ENCODE measurements at regions not wholly inside any gene's neighbourhood (a gene's known extent, or its start where the extent isn't known, plus 50 kb on each side); places are given as distances from the start of the nearest gene placed in this dataset.

DNA sequence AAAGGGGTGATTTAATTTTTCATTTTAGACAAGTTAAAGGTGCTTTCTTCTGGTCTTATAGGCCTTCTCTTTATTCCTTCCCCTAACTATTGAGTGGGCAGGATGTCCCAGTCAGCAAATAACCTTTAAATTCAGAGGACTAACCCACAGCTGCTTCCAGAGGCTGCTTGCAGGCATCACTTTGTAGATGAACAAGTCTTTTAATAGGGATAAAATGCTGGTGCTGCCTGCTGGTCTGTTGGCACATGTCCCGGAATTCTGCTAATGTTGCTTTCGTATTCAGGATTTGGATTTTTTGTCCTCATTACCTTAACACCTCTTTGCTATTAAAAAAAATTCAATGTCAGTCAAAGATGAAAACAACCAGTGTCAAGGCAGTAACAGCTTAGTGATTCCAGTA, 132.7 kb upstream of the KL start:
- POLR2A ChIA-PET (ENCODE audit: low non-redundant PET): no interaction called here

DNA sequence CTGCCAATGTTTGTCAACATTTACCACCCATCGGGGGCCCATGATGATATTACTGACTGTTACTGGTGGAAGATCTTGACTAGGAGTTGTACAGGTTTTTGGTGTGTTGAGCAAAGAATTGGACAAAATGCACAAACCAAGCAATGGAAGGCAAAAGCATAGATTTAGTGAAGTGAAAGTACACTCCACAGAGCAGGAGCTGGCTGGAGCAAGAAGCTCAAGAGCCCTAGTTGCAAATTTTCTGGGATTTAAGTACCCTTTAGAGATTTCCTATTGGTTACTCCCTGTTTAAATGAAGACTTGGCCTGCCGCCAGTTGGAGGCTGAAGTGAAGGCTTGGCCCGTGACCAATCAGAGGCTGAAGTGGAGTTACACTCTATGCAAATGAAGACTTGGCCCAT, 128.6 kb upstream of the KL start:
- no peak for DNase-seq (ENCODE audit: low spot score)
- no peaks in the 10 kb centered on the region for H3K36me3 ChIP-seq (ENCODE audit: insufficient read depth, low read length, poor library complexity, severe bottlenecking)
- intact Hi-C loops (cut with micrococcal nuclease; ENCODE audit: unreplicated experiment): no loop called here
- no TSS peak for BruUV-seq (replicated peaks)
- H3K27me3 ChIP-seq (replicated peaks; ENCODE audit: insufficient read depth, low read depth, low read length, poor library complexity): no peaks in the 10 kb centered on the region
- H3K4me3 ChIP-seq (ENCODE audit: low read depth, low read length, poor library complexity, severe bottlenecking): no peak overlapping the region
- ChIA-PET CTCF (no interaction called here), POLR2A (ENCODE audit: low non-redundant PET) (no interaction called here)
- no peak for TF ChIP-seq EZH2 (IDR thresholded peaks at IDR 0.05; ENCODE audit: borderline replicate concordance, low read depth, low read length, poor library complexity, severe bottlenecking)
- TF ChIP-seq, protein P1, sequence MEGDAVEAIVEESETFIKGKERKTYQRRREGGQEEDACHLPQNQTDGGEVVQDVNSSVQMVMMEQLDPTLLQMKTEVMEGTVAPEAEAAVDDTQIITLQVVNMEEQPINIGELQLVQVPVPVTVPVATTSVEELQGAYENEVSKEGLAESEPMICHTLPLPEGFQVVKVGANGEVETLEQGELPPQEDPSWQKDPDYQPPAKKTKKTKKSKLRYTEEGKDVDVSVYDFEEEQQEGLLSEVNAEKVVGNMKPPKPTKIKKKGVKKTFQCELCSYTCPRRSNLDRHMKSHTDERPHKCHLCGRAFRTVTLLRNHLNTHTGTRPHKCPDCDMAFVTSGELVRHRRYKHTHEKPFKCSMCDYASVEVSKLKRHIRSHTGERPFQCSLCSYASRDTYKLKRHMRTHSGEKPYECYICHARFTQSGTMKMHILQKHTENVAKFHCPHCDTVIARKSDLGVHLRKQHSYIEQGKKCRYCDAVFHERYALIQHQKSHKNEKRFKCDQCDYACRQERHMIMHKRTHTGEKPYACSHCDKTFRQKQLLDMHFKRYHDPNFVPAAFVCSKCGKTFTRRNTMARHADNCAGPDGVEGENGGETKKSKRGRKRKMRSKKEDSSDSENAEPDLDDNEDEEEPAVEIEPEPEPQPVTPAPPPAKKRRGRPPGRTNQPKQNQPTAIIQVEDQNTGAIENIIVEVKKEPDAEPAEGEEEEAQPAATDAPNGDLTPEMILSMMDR (conservative IDR thresholded peaks at IDR 0.05; ENCODE audit: low read depth, low read length): no peak
- H3K27ac ChIP-seq (ENCODE audit: low read depth, low read length, poor library complexity, severe bottlenecking): no peak overlapping the region
- peaks cover 14% of the 10 kb centered on the region for H3K4me1 ChIP-seq (ENCODE audit: insufficient read depth, low read length, poor library complexity, severe bottlenecking)
- H3K9me3 ChIP-seq (ENCODE audit: low read depth, low read length, poor library complexity, severe bottlenecking): peaks cover 9% of the 10 kb centered on the region

More for the DNA sequence above, 132.7 kb upstream of the KL start:
- no TSS peak for BruUV-seq (replicated peaks)
- Histone ChIP-seq H3K36me3 (ENCODE audit: insufficient read depth, low read length, poor library complexity, severe bottlenecking) (no peaks in the 10 kb centered on the region), H3K9me3 (ENCODE audit: low read depth, low read length, poor library complexity, severe bottlenecking) (peaks cover 9% of the 10 kb centered on the region), H3K27me3 (replicated peaks; ENCODE audit: insufficient read depth, low read depth, low read length, poor library complexity) (no peaks in the 10 kb centered on the region), H3K27ac (ENCODE audit: low read depth, low read length, poor library complexity, severe bottlenecking) (no peak overlapping the region), H3K4me1 (ENCODE audit: insufficient read depth, low read length, poor library complexity, severe bottlenecking) (peaks cover 40% of the 10 kb centered on the region), H3K4me3 (ENCODE audit: low read depth, low read length, poor library complexity, severe bottlenecking) (no peak overlapping the region)
- CTCF ChIA-PET: no interaction called here
- no peak for TF ChIP-seq EZH2 (IDR thresholded peaks at IDR 0.05; ENCODE audit: borderline replicate concordance, low read depth, low read length, poor library complexity, severe bottlenecking)
- TF ChIP-seq, protein P1 (conservative IDR thresholded peaks at IDR 0.05; ENCODE audit: low read depth, low read length): no peak
- DNase-seq (ENCODE audit: low spot score): peak; percentile 87
- intact Hi-C loops (cut with micrococcal nuclease; ENCODE audit: unreplicated experiment): no loop called here

DNA sequence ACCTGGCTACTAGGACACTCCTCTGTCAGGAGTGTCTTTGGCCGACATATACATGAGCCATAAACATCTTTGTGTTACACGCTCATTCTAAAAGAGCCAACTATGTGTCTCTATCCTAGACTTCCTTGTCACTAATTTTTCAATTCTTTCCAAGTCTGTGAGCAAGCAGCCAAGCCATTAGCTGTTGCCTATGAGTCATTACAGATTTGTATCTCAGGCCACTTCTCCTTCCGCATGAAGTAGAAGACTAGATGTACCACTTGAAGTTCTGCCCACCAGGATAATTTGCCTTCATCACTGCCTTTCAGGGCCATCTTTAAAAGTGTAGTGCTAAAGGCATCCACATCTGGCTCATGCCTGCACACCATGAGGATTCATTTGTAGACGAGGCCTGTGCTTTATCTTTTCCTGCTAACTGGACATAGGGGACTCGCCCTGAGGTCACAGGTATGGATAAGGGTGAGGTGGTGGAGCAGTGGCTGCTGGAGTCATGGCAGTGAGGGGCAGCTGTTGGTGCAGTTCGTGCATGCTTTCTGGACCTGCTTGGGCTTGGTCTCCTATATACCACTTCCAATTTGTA, 126.1 kb upstream of the KL start:
- no peak for DNase-seq (ENCODE audit: low spot score)
- H3K4me1 ChIP-seq (ENCODE audit: insufficient read depth, low read length, poor library complexity, severe bottlenecking): no peaks in the 10 kb centered on the region
- CTCF ChIA-PET: no interaction called here
- POLR2A ChIA-PET (ENCODE audit: low non-redundant PET): no interaction called here
- H3K9me3 ChIP-seq (ENCODE audit: low read depth, low read length, poor library complexity, severe bottlenecking): peaks cover 9% of the 10 kb centered on the region
- no peaks in the 10 kb centered on the region for H3K36me3 ChIP-seq (ENCODE audit: insufficient read depth, low read length, poor library complexity, severe bottlenecking)
- H3K27me3 ChIP-seq (replicated peaks; ENCODE audit: insufficient read depth, low read depth, low read length, poor library complexity): no peaks in the 10 kb centered on the region
- no peak overlapping the region for H3K4me3 ChIP-seq (ENCODE audit: low read depth, low read length, poor library complexity, severe bottlenecking)
- TF ChIP-seq EZH2 (IDR thresholded peaks at IDR 0.05; ENCODE audit: borderline replicate concordance, low read depth, low read length, poor library complexity, severe bottlenecking): no peak
- TF ChIP-seq, protein P1 (conservative IDR thresholded peaks at IDR 0.05; ENCODE audit: low read depth, low read length): no peak
- no TSS peak for BruUV-seq (replicated peaks)
- no peak overlapping the region for H3K27ac ChIP-seq (ENCODE audit: low read depth, low read length, poor library complexity, severe bottlenecking)
- intact Hi-C loops (cut with micrococcal nuclease; ENCODE audit: unreplicated experiment): no loop called here
